22Rv1 (cell line): ENCODE measurements at regions not wholly inside any gene's neighbourhood (a gene's known extent, or its start where the extent isn't known, plus 50 kb on each side); places are given as distances from the start of the nearest gene placed in this dataset.

ENCODE experiments used
- CTCF ChIP-seq: fragments of 450-650 bp; IDR thresholded peaks from 2 replicates; pipeline ENCODE4 v1.5.1; 2017; ENCODE audit warnings: mild to moderate bottlenecking
- ZFX ChIP-seq: fragments of 450-650 bp; IDR thresholded peaks from 2 replicates; pipeline ENCODE4 v1.6.1; 2017; ENCODE audit warnings: antibody characterized with exemption, borderline replicate concordance

GRCh38 chr2:57726294-57726693 lies 320.3 kb upstream of the VRK2 start:
- TF ChIP-seq CTCF, result no peak
- TF ChIP-seq ZFX, result no peak
